A673 (cell line): ENCODE measurements at regions not wholly inside any gene's neighbourhood (a gene's known extent, or its start where the extent isn't known, plus 50 kb on each side); places are given as distances from the start of the nearest gene placed in this dataset.

ENCODE experiments used
- BruUV-seq: library from RNA; stranded (reverse); fragments of 400-500 nt; replicated peaks from 2 replicates; lab custom pipeline; 2021; lab: Mats Ljungman, UMichigan
- CTCF ChIA-PET: fragments of 300-600 bp; sonication (Branson Sonifier 250); formaldehyde crosslinking; loops from one replicate; lab custom pipeline; 2022; ENCODE audit warnings: antibody characterized with exemption; lab: Charles Lee
- POLR2A ChIA-PET: fragments of 300-600 bp; sonication (Branson Sonifier 250); formaldehyde crosslinking; loops from one replicate; lab custom pipeline; 2022; ENCODE audit warnings: antibody characterized with exemption; ENCODE audit not compliant: low non-redundant PET; lab: Charles Lee
- DNase-seq: peaks from one replicate; pipeline ENCODE4 v3.0.0-alpha.2; 2015; ENCODE audit warnings: low spot score
- H3K27ac ChIP-seq: fragments of 200-600 bp; sonication (generic); 2 replicates; pipeline ENCODE4 v1.5.1; 2016; ENCODE audit warnings: mixed run types, low read depth, mild to moderate bottlenecking, mixed read lengths, antibody characterized with exemption, low read length; ENCODE audit not compliant: poor library complexity, severe bottlenecking
- H3K27me3 ChIP-seq: fragments of 200-600 bp; sonication (generic); replicated peaks from 2 replicates; pipeline ENCODE4 v1.6.1; 2017; ENCODE audit warnings: mixed run types, low read depth, mild to moderate bottlenecking, mixed read lengths, antibody characterized with exemption, low read length; ENCODE audit not compliant: insufficient read depth, poor library complexity
- H3K36me3 ChIP-seq: fragments of 200-600 bp; sonication (generic); 2 replicates; pipeline ENCODE4 v1.6.1; 2016; ENCODE audit warnings: mixed run types, mild to moderate bottlenecking, mixed read lengths, antibody characterized with exemption, low read length; ENCODE audit not compliant: insufficient read depth, poor library complexity, severe bottlenecking
- H3K4me1 ChIP-seq: fragments of 200-600 bp; sonication (generic); 2 replicates; pipeline ENCODE4 v1.6.1; 2017; ENCODE audit warnings: mixed run types, mild to moderate bottlenecking, mixed read lengths, antibody characterized with exemption, low read length; ENCODE audit not compliant: insufficient read depth, poor library complexity, severe bottlenecking
- H3K4me3 ChIP-seq: fragments of 200-600 bp; sonication (generic); 2 replicates; pipeline ENCODE4 v1.5.1; 2016; ENCODE audit warnings: low read depth, mixed run types, mild to moderate bottlenecking, mixed read lengths, low read length; ENCODE audit not compliant: poor library complexity, severe bottlenecking
- H3K9me3 ChIP-seq: fragments of 200-600 bp; sonication (generic); 2 replicates; pipeline ENCODE4 v1.6.1; 2016; ENCODE audit warnings: mixed run types, low read depth, mild to moderate bottlenecking, mixed read lengths, antibody characterized with exemption, low read length; ENCODE audit not compliant: poor library complexity, severe bottlenecking
- EZH2 ChIP-seq: fragments of 200-600 bp; sonication (generic); IDR thresholded peaks from 2 replicates; pipeline ENCODE4 v1.6.1; 2017; ENCODE audit warnings: borderline replicate concordance, low read depth, mild to moderate bottlenecking, mixed read lengths, antibody characterized with exemption, low read length; ENCODE audit not compliant: poor library complexity, severe bottlenecking
- intact Hi-C: fragments of 100-400 bp; cut with micrococcal nuclease; formaldehyde crosslinking; loops from one replicate; pipeline ENCODE4 v1.10.0; 2022; ENCODE audit not compliant: unreplicated experiment
- TF ChIP-seq, protein P1 (sequence below): fragments of 300-800, 200-600 bp; sonication (generic); conservative IDR thresholded peaks from 2 replicates; pipeline ENCODE4 v1.5.1; 2017; ENCODE audit warnings: low read depth, mild to moderate bottlenecking, antibody characterized with exemption, low read length, moderate library complexity, mixed read lengths

DNA sequence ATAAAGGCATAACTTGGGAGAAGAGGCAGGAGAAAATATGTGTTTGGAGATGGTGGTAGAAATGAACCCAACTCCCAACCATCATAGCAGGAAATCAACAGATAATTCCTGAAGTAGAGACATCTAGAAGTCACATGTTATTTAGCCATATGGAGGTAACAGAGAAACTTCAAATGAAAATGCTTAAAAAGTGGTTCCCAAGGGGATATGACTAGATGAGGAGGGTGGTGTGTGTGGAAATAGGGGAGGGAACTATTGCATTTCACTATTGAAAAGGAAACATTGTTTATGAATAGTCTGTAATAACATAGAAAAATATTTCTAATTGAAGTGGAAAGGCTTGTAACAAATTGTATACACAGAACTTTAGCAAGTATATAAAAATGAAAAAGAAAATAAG is 412.0 kb downstream of the SHISA9 start:
- H3K36me3 ChIP-seq = no peaks in the 10 kb centered on the region
- H3K4me3 ChIP-seq = no peak overlapping the region
- CTCF ChIA-PET = no interaction called here
- no peaks in the 10 kb centered on the region for H3K27me3 ChIP-seq
- no peaks in the 10 kb centered on the region for H3K4me1 ChIP-seq
- H3K9me3 ChIP-seq = peaks cover 5% of the 10 kb centered on the region
- DNase-seq = no peak
- POLR2A ChIA-PET = no interaction called here
- no peak overlapping the region for H3K27ac ChIP-seq
- intact Hi-C loops = no loop called here
- no TSS peak for BruUV-seq
- TF ChIP-seq, protein P1, sequence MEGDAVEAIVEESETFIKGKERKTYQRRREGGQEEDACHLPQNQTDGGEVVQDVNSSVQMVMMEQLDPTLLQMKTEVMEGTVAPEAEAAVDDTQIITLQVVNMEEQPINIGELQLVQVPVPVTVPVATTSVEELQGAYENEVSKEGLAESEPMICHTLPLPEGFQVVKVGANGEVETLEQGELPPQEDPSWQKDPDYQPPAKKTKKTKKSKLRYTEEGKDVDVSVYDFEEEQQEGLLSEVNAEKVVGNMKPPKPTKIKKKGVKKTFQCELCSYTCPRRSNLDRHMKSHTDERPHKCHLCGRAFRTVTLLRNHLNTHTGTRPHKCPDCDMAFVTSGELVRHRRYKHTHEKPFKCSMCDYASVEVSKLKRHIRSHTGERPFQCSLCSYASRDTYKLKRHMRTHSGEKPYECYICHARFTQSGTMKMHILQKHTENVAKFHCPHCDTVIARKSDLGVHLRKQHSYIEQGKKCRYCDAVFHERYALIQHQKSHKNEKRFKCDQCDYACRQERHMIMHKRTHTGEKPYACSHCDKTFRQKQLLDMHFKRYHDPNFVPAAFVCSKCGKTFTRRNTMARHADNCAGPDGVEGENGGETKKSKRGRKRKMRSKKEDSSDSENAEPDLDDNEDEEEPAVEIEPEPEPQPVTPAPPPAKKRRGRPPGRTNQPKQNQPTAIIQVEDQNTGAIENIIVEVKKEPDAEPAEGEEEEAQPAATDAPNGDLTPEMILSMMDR = no peak
- TF ChIP-seq EZH2 = no peak

DNA sequence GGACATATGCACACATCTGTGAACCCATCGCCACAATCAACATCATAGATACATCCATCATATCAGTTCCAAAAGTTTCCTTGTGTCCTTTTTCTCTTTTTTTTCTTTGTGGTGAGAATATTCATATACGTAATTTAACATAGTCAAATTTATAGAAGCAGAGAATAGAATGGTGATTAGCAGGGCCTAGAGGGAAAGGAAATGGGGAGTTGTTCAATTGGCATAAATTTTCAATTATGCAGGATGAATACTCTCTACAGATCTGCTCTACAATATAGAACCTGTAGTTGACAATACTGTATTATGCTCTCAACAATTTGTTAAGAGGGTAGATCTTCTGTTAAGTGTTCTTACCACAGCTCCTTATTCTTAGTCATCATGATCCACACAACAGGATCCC is 413.2 kb downstream of the SHISA9 start:
- H3K36me3 ChIP-seq = no peaks in the 10 kb centered on the region
- peaks cover 5% of the 10 kb centered on the region for H3K9me3 ChIP-seq
- DNase-seq = no peak
- H3K27ac ChIP-seq = no peak overlapping the region
- no peaks in the 10 kb centered on the region for H3K27me3 ChIP-seq
- no TSS peak for BruUV-seq
- intact Hi-C loops = no loop called here
- TF ChIP-seq EZH2 = no peak
- TF ChIP-seq, protein P1 = no peak
- ChIA-PET CTCF (no interaction called here), POLR2A (no interaction called here)
- H3K4me3 ChIP-seq = no peak overlapping the region
- no peaks in the 10 kb centered on the region for H3K4me1 ChIP-seq

- H3K4me3 ChIP-seq = no peak overlapping the region
- no peak for DNase-seq
- no peaks in the 10 kb centered on the region for H3K4me1 ChIP-seq
- CTCF ChIA-PET = no interaction called here
- POLR2A ChIA-PET = no interaction called here
- no peak for TF ChIP-seq EZH2
- TF ChIP-seq, protein P1 = no peak
- intact Hi-C loops = no loop called here
- H3K36me3 ChIP-seq = no peaks in the 10 kb centered on the region
- no peak overlapping the region for H3K27ac ChIP-seq
- no peaks in the 10 kb centered on the region for H3K27me3 ChIP-seq
- peaks cover 5% of the 10 kb centered on the region for H3K9me3 ChIP-seq
- no TSS peak for BruUV-seq
These were observed 414.4 kb downstream of the SHISA9 start for GRCh38 chr16:13315642-13316427.
